ENCODE measurements at regions not wholly inside any gene's neighbourhood (a gene's known extent, or its start where the extent isn't known, plus 50 kb on each side); places are given as distances from the start of the nearest gene placed in this dataset.

DNA sequence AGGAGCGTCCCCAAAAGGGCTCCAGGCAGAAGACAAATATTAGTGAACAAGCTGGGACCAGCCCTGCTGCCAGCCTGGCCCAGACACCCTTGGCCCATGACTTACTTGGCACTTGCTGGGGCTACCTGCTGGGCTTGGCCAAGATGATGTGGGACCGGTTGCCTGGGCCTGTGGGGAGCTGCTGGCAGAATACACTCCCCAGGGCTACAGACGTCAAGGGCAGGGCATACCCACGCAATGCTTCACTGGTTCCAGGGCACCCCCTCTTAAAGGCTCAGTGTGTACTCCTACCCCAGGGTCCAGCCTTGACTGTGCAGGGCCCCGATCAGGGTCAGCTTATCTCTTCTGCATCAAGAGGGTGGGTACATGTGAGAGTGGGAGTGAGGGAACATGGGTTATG is 106.5 kb upstream of the SLC2A1 start:
- WGBS, 2 donors = 40% methylated on average over 5 of the region's 5 CpGs; no CpG with 5 or more reads in 1 of the 2 donors
- TF ChIP-seq CTCF (IDR thresholded peaks at IDR 0.05) = no peak
- no peaks in the 10 kb centered on the region for H3K36me3 ChIP-seq
- H3K9me3 ChIP-seq = no peaks in the 10 kb centered on the region
- no peak overlapping the region for H3K4me3 ChIP-seq
- H3K4me1 ChIP-seq = peaks cover 27 to 59% (median 30%) of the 10 kb centered on the region in 3 donors
- peak overlapping the region in 2 of 4 donors; percentile 23 to 48 for H3K27ac ChIP-seq
- intact Hi-C loops (cut with DNase I) = no loop called here
- no peaks in the 10 kb centered on the region for H3K27me3 ChIP-seq
- no peak for DNase-seq

GRCh38 chr1:43063394-43064219 is 104.9 kb upstream of the SLC2A1 start:
- Histone ChIP-seq H3K36me3 (no peaks in the 10 kb centered on the region), H3K27ac (no peak overlapping the region), H3K4me3 (no peak overlapping the region), H3K27me3 (no peaks in the 10 kb centered on the region), H3K9me3 (no peaks in the 10 kb centered on the region), H3K4me1 (peaks cover 17 to 57% (median 21%) of the 10 kb centered on the region in 3 donors)
- TF ChIP-seq CTCF (IDR thresholded peaks at IDR 0.05) (no peak), POLR2A (IDR thresholded peaks at IDR 0.05) (no peak)
- intact Hi-C loops (cut with DNase I) = no loop called here
- no peak for DNase-seq
- 88 to 91% methylated on average over 8 to 9 of the region's 10 CpGs for WGBS, 2 donors

GRCh38 chr1:43062527-43063095 is 103.9 kb upstream of the SLC2A1 start:
- no peaks in the 10 kb centered on the region for H3K36me3 ChIP-seq
- no peaks in the 10 kb centered on the region for H3K27me3 ChIP-seq
- no peak overlapping the region for H3K4me3 ChIP-seq
- TF ChIP-seq CTCF (IDR thresholded peaks at IDR 0.05) (no peak), POLR2A (IDR thresholded peaks at IDR 0.05) (no peak)
- H3K4me1 ChIP-seq = peaks cover 16 to 57% (median 17%) of the 10 kb centered on the region in 3 donors
- intact Hi-C loops (cut with DNase I) = no loop called here
- H3K27ac ChIP-seq = no peak overlapping the region
- no peaks in the 10 kb centered on the region for H3K9me3 ChIP-seq
- no peak for DNase-seq
- 79 to 87% methylated on average over 9 to 11 of the region's 12 CpGs for WGBS, 2 donors

DNA sequence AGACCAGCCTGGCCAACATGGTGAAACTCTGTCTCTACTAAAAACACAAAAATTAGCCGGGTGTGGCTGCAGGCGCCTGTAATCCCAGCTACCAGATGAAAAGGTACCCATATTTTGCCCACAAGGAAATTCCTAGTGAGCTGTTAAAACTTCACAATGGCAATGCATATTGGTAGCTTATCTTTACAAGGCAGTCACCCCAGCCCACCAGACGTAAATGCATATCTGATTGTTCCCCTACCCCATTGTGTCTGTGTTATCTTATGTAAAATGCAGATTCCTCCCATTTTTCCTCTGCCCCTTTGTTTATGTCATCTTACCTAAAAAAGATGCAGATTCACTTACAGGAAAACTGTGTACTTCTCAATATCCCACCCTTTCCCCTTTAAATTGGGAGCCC is 103.1 kb upstream of the SLC2A1 start:
- Histone ChIP-seq H3K36me3 (no peaks in the 10 kb centered on the region), H3K4me1 (peaks cover 15 to 57% (median 20%) of the 10 kb centered on the region in 3 donors), H3K9me3 (no peaks in the 10 kb centered on the region), H3K27me3 (no peaks in the 10 kb centered on the region), H3K4me3 (no peak overlapping the region), H3K27ac (no peak overlapping the region)
- 57 to 94% methylated on average over 2 to 3 of the region's 3 CpGs for WGBS, 2 donors
- intact Hi-C loops (cut with DNase I) = no loop called here
- TF ChIP-seq POLR2A (IDR thresholded peaks at IDR 0.05) (no peak), CTCF (IDR thresholded peaks at IDR 0.05) (no peak)
- no peak for DNase-seq
